RKO (cell line): ENCODE measurements at regions not wholly inside any gene's neighbourhood (a gene's known extent, or its start where the extent isn't known, plus 50 kb on each side); places are given as distances from the start of the nearest gene placed in this dataset.

Source experiments
- DNase-seq: peaks from one replicate; pipeline ENCODE4 v3.0.0-alpha.2; 2016; ENCODE audit warnings: low spot score

- peak; percentile 1 for DNase-seq
Observed at GRCh38 chr11:25970726-25971508, 361.0 kb upstream of the ANO3 start.

GRCh38 chr11:25980091-25980490, 351.8 kb upstream of the ANO3 start:
- no peak for DNase-seq

- DNase-seq = peak; percentile 69
Observed at GRCh38 chr11:25981998-25982397, 349.9 kb upstream of the ANO3 start.

- no peak for DNase-seq
Observed at GRCh38 chr11:25983280-25983679, 348.6 kb upstream of the ANO3 start.

- DNase-seq = no peak
Observed at GRCh38 chr11:25988178-25988577, 343.8 kb upstream of the ANO3 start.

GRCh38 chr11:25990406-25990805, 341.5 kb upstream of the ANO3 start:
- DNase-seq = no peak

- DNase-seq = no peak
Observed at GRCh38 chr11:25991476-25991875, 340.5 kb upstream of the ANO3 start.

- DNase-seq = no peak
Observed at GRCh38 chr11:25992294-25992693, 339.6 kb upstream of the ANO3 start.

- DNase-seq = no peak
Observed at GRCh38 chr11:25993016-25993415, 338.9 kb upstream of the ANO3 start.

GRCh38 chr11:26011474-26011873, 320.5 kb upstream of the ANO3 start:
- DNase-seq = no peak

- no peak for DNase-seq
Observed at GRCh38 chr11:26014456-26015115, 317.3 kb upstream of the ANO3 start.

GRCh38 chr11:26017322-26017860, 314.5 kb upstream of the ANO3 start:
- DNase-seq = no peak

GRCh38 chr11:26017903-26018302, 314.0 kb upstream of the ANO3 start:
- DNase-seq = no peak

GRCh38 chr11:26018336-26018735, 313.6 kb upstream of the ANO3 start:
- DNase-seq = no peak

GRCh38 chr11:26019386-26019785, 312.5 kb upstream of the ANO3 start:
- no peak for DNase-seq

GRCh38 chr11:26021017-26021416, 310.9 kb upstream of the ANO3 start:
- DNase-seq = no peak

GRCh38 chr11:26023057-26023456, 308.9 kb upstream of the ANO3 start:
- no peak for DNase-seq

GRCh38 chr11:26025676-26026075, 306.3 kb upstream of the ANO3 start:
- peak; percentile 9 for DNase-seq

- no peak for DNase-seq
Observed at GRCh38 chr11:26026078-26026477, 305.9 kb upstream of the ANO3 start.

GRCh38 chr11:26027887-26028286, 304.0 kb upstream of the ANO3 start:
- DNase-seq = no peak

GRCh38 chr11:26028393-26028911, 303.5 kb upstream of the ANO3 start:
- DNase-seq = no peak

GRCh38 chr11:26030399-26030798, 301.5 kb upstream of the ANO3 start:
- no peak for DNase-seq

- no peak for DNase-seq
Observed at GRCh38 chr11:26032241-26032640, 299.7 kb upstream of the ANO3 start.
